ENCODE measurements at regions not wholly inside any gene's neighbourhood (a gene's known extent, or its start where the extent isn't known, plus 50 kb on each side); places are given as distances from the start of the nearest gene placed in this dataset.
"Not testable (repeated sequence)": the region's sequence is repeated elsewhere in the genome, so short reads cannot be mapped to it uniquely, and the experiment has no call there.

- DNase-seq: no peak
- no peaks in the 10 kb centered on the region for H3K27me3 ChIP-seq
- peaks cover 0 to 15% (median 0%) of the 10 kb centered on the region in 11 donors for H3K9me3 ChIP-seq
- H3K4me3 ChIP-seq: no peak overlapping the region
- WGBS, 2 donors: 93% methylated on average over 10 of the region's 10 CpGs
- TF ChIP-seq, protein P1, sequence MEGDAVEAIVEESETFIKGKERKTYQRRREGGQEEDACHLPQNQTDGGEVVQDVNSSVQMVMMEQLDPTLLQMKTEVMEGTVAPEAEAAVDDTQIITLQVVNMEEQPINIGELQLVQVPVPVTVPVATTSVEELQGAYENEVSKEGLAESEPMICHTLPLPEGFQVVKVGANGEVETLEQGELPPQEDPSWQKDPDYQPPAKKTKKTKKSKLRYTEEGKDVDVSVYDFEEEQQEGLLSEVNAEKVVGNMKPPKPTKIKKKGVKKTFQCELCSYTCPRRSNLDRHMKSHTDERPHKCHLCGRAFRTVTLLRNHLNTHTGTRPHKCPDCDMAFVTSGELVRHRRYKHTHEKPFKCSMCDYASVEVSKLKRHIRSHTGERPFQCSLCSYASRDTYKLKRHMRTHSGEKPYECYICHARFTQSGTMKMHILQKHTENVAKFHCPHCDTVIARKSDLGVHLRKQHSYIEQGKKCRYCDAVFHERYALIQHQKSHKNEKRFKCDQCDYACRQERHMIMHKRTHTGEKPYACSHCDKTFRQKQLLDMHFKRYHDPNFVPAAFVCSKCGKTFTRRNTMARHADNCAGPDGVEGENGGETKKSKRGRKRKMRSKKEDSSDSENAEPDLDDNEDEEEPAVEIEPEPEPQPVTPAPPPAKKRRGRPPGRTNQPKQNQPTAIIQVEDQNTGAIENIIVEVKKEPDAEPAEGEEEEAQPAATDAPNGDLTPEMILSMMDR (IDR thresholded peaks at IDR 0.05): no peak
- ATAC-seq: peak in 1 of 8 donors; percentile 52
- no peak overlapping the region for H3K27ac ChIP-seq
- H3K36me3 ChIP-seq: peaks cover 0 to 5% (median 0%) of the 10 kb centered on the region in 9 donors
- intact Hi-C loops (cut with DNase I): no loop called here
- H3K4me1 ChIP-seq: peaks cover 0 to 12% (median 4%) of the 10 kb centered on the region in 9 donors
Observed at GRCh38 chr7:32670110-32671025, 175.1 kb downstream of the AVL9 start.

- H3K36me3 ChIP-seq; H3K4me3 ChIP-seq; DNase-seq; H3K27me3 ChIP-seq; intact Hi-C loops (cut with DNase I): not testable (repeated sequence)
- H3K4me1 ChIP-seq: peaks cover 0 to 12% (median 4%) of the 10 kb centered on the region in 9 donors
- peaks cover 0 to 15% (median 0%) of the 10 kb centered on the region in 11 donors for H3K9me3 ChIP-seq
- peak overlapping the region in 3 of 10 donors; percentile 18 to 53 (median 19) for H3K27ac ChIP-seq
- WGBS, 2 donors: 68 to 75% methylated on average over 3 of the region's 3 CpGs
- ATAC-seq: peak in 5 of 8 donors; percentile 33 to 79 (median 47)
Observed at GRCh38 chr7:32669173-32669870, 174.0 kb downstream of the AVL9 start.

GRCh38 chr7:32668387-32669097, 173.3 kb downstream of the AVL9 start:
- ATAC-seq: peak in 2 of 8 donors; percentile 25 to 54
- Histone ChIP-seq H3K4me1 (peaks cover 0 to 12% (median 4%) of the 10 kb centered on the region in 9 donors), H3K27ac (peak overlapping the region in 1 of 10 donors; percentile 18), H3K9me3 (peaks cover 0 to 15% (median 0%) of the 10 kb centered on the region in 11 donors)
- H3K27me3 ChIP-seq; DNase-seq; H3K36me3 ChIP-seq; H3K4me3 ChIP-seq; intact Hi-C loops (cut with DNase I): not testable (repeated sequence)
- WGBS, 2 donors: 94 to 97% methylated on average over 3 of the region's 3 CpGs

GRCh38 chr7:32667586-32667985, 172.3 kb downstream of the AVL9 start:
- H3K4me3 ChIP-seq; DNase-seq; H3K27me3 ChIP-seq; H3K36me3 ChIP-seq; intact Hi-C loops (cut with DNase I); ATAC-seq; H3K27ac ChIP-seq: not testable (repeated sequence)
- 97 to 99% methylated on average over 9 of the region's 9 CpGs for WGBS, 2 donors
- Histone ChIP-seq H3K4me1 (peaks cover 0 to 14% (median 4%) of the 10 kb centered on the region in 9 donors), H3K9me3 (peaks cover 0 to 15% (median 0%) of the 10 kb centered on the region in 11 donors)

DNA sequence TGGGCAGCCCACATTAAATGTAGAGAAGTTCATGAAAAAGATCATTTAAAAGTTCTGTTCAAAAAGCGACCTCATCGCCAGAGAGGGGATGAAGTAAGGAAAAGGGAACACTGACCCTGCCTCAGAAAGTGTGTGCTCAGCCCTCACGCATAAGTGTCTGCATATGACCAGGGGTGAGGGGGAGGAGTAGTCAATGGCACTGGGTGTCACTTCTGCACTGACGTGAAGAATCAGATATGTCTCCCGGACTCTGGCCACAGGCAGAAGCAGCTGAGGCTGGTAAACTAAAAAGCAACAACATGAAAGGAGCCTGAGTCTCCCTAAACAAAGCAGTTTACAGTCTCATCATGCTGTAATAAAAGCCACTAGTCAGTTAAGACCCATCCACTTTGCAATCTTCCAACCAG, 168.5 kb downstream of the AVL9 start:
- intact Hi-C loops (cut with DNase I); H3K36me3 ChIP-seq; DNase-seq; H3K27me3 ChIP-seq; H3K4me3 ChIP-seq; H3K4me1 ChIP-seq: not testable (repeated sequence)
- peak in 6 of 8 donors; percentile 59 to 73 (median 68) for ATAC-seq
- 60 to 79% methylated on average over 5 of the region's 5 CpGs for WGBS, 2 donors
- Histone ChIP-seq H3K9me3 (peaks cover 0 to 15% (median 0%) of the 10 kb centered on the region in 11 donors), H3K27ac (peak overlapping the region in 1 of 10 donors; percentile 26)

DNA sequence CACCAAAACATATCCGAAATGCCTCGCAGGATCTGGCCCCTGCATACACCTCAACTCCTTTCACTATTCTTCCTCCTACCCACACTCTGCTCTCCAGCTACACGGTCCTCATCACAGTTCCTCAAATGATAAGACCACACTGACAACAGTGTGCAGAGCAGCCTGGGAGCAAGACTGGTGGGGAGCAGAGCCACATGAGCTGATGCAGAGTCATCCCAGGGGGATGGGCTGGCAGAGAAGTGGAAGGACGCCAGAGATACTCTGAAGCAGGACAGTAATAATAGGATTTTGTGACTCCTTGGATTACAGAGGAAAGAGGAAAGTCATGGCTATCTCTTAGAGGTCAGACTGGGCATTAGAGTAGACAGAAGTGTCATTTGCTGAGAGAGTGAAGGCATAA, 167.2 kb downstream of the AVL9 start:
- WGBS, 2 donors: 56 to 61% methylated on average over 3 of the region's 4 CpGs
- not testable (repeated sequence) for DNase-seq
- ATAC-seq: peak in 7 of 8 donors; percentile 43 to 79 (median 69)

More for the DNA sequence above, 167.2 kb downstream of the AVL9 start:
- H3K27me3 ChIP-seq; intact Hi-C loops (cut with DNase I); H3K36me3 ChIP-seq; H3K4me3 ChIP-seq; H3K27ac ChIP-seq; H3K9me3 ChIP-seq; H3K4me1 ChIP-seq: not testable (repeated sequence)

Data from heart right ventricle (tissue), 16 donors.